ENCODE measurements at regions not wholly inside any gene's neighbourhood (a gene's known extent, or its start where the extent isn't known, plus 50 kb on each side); places are given as distances from the start of the nearest gene placed in this dataset.
"Not testable (repeated sequence)": the region's sequence is repeated elsewhere in the genome, so short reads cannot be mapped to it uniquely, and the experiment has no call there.

DNA sequence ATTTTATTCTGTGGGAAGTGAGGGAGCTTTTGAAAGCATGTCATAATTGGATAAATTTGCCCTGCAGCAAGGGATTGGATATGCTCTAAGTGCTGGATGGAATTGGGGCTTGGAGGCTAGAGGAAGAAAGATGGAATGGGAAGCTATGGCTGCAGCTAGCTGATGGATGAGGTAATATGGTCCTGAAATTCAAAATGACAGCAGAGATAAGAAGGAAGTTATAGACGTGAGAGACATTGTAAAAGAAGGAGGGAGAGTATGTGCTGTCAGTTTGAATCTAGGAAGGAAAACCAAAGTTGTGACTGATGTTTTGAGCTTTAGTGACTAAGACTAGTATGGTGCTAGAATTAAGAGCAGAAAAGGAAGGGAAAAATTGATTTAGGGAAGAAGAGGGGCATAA, 299.9 kb upstream of the SPAG17 start:
- TF ChIP-seq, protein P1, sequence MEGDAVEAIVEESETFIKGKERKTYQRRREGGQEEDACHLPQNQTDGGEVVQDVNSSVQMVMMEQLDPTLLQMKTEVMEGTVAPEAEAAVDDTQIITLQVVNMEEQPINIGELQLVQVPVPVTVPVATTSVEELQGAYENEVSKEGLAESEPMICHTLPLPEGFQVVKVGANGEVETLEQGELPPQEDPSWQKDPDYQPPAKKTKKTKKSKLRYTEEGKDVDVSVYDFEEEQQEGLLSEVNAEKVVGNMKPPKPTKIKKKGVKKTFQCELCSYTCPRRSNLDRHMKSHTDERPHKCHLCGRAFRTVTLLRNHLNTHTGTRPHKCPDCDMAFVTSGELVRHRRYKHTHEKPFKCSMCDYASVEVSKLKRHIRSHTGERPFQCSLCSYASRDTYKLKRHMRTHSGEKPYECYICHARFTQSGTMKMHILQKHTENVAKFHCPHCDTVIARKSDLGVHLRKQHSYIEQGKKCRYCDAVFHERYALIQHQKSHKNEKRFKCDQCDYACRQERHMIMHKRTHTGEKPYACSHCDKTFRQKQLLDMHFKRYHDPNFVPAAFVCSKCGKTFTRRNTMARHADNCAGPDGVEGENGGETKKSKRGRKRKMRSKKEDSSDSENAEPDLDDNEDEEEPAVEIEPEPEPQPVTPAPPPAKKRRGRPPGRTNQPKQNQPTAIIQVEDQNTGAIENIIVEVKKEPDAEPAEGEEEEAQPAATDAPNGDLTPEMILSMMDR (IDR thresholded peaks at IDR 0.05), result no peak
- Histone ChIP-seq H3K27ac (no peak overlapping the region), H3K9me3 (no peaks in the 10 kb centered on the region), H3K27me3 (no peaks in the 10 kb centered on the region), H3K4me3 (no peak overlapping the region), H3K9ac (ENCODE audit: low read depth in 2 of 2, low read length in 2 of 2) (no peak overlapping the region), H3K36me3 (no peaks in the 10 kb centered on the region), H3K4me1 (no peaks in the 10 kb centered on the region)
- intact Hi-C loops (cut with DNase I), result no loop called here
- DNase-seq, result no peak

DNA sequence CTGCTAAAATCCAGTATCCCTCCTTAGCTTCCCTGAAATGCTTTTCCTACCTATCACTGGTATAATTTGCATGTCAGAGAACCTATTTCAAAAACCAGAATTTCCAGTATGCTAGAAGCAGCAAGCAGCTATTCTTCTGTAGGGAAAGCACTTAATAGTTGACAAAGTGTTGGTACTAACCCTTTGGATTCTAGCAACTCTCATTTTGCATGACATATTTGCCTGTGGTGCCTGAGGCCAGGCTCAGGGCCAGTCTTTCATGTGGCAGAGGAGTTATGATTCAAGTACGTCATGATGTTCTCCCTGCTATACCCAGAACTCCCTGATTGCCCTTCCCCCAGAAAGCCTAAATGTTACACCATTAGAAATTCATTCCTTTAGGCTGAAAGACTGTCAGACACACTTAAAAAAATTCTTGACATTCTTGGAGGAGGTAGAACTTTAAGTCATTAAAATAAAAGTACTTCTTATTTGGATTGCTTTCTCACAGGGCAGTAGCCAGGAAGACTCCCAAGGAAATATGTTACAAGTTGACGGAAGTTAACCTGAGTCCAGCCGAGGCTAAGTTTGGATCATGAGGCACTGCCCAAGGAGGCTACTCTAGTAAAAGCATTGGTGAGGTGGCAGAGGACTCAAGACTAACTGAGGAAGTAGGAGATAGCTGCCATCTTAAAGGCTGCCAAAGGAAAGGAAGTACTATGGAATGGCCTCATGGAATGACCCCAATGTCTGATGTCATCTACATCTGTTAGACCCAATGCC, 298.4 kb upstream of the SPAG17 start:
- Histone ChIP-seq H3K27me3 (no peaks in the 10 kb centered on the region), H3K4me3 (no peak overlapping the region), H3K36me3 (no peaks in the 10 kb centered on the region), H3K9me3 (no peaks in the 10 kb centered on the region), H3K9ac (ENCODE audit: low read depth in 2 of 2, low read length in 2 of 2) (no peak overlapping the region), H3K4me1 (no peaks in the 10 kb centered on the region), H3K27ac (no peak overlapping the region)
- intact Hi-C loops (cut with DNase I), result no loop called here
- no peak for DNase-seq
- TF ChIP-seq, protein P1 (IDR thresholded peaks at IDR 0.05), result no peak

DNA sequence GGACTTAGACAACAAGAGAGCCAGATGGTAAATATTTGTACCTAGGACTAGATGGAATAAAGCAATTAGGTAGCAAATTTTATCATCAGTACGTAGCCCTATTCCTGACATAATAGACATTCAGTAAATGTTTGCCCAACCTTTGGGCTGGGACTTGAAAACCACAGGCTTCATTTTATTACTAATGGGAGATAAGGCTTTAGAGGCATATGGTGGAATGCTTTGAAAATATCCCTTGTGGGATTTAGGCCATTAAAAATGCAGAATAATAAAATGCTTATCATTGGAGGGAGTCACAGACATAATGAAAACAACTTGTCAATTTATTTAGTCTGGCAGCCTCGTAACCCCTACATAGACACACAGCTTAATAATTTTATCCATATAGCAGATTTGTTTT, 296.1 kb upstream of the SPAG17 start:
- no peak for DNase-seq
- Histone ChIP-seq H3K4me1 (no peaks in the 10 kb centered on the region), H3K9me3 (no peaks in the 10 kb centered on the region), H3K9ac (ENCODE audit: low read depth in 2 of 2, low read length in 2 of 2) (no peak overlapping the region), H3K27me3 (no peaks in the 10 kb centered on the region), H3K36me3 (no peaks in the 10 kb centered on the region), H3K27ac (no peak overlapping the region), H3K4me3 (no peak overlapping the region)
- TF ChIP-seq, protein P1 (IDR thresholded peaks at IDR 0.05), result no peak
- intact Hi-C loops (cut with DNase I), result no loop called here

DNA sequence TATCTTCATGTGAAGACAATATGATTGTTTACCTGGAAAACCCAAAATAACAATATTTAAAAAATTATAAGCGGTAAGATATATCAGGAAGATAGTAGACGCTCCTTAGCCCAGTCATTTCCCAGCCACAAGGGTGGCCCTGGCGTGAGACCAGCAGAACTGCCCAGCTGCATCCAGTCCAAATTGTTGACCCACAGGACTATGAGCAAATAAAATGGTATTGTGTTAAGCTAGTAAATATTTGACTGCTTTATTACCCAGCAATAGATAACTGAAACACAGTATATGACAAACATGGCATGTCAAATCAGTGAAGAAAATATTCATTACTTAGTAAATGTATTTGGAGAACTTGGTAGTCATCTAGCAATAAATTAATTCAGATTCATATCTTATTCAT, 294.3 kb upstream of the SPAG17 start:
- no peaks in the 10 kb centered on the region for H3K36me3 ChIP-seq
- H3K27me3 ChIP-seq, result no peaks in the 10 kb centered on the region
- H3K4me1 ChIP-seq, result no peaks in the 10 kb centered on the region
- no peak for DNase-seq
- no peak overlapping the region for H3K9ac ChIP-seq (ENCODE audit: low read depth in 2 of 2, low read length in 2 of 2)
- no peak overlapping the region for H3K27ac ChIP-seq
- TF ChIP-seq, protein P1 (IDR thresholded peaks at IDR 0.05), result no peak
- no peaks in the 10 kb centered on the region for H3K9me3 ChIP-seq
- intact Hi-C loops (cut with DNase I), result no loop called here
- H3K4me3 ChIP-seq, result no peak overlapping the region

DNA sequence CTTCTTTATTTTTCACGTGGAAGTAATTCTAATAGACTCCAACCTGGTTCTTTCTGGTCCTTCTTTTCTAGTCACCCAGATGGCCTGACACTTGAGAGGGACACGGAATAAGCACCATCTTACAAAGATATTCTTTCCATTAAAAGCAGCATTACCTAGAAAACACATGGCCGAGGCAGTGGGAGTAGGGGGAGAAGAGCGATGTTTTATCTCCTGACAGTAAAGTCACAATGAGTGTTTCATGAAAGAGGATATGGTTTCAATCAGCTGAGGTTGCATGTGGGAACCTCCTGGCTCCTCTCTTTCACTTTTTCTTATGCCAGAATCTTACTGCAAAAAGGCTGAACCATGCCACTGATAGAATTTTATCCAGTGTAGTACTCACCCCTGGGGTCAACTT, 288.8 kb upstream of the SPAG17 start:
- no peak overlapping the region for H3K27ac ChIP-seq
- no peak overlapping the region for H3K4me3 ChIP-seq
- DNase-seq, result no peak
- no peaks in the 10 kb centered on the region for H3K27me3 ChIP-seq
- H3K36me3 ChIP-seq, result no peaks in the 10 kb centered on the region
- H3K9ac ChIP-seq (ENCODE audit: low read depth in 2 of 2, low read length in 2 of 2), result no peak overlapping the region
- no peaks in the 10 kb centered on the region for H3K4me1 ChIP-seq
- TF ChIP-seq, protein P1 (IDR thresholded peaks at IDR 0.05), result no peak
- intact Hi-C loops (cut with DNase I), result no loop called here
- no peaks in the 10 kb centered on the region for H3K9me3 ChIP-seq

DNA sequence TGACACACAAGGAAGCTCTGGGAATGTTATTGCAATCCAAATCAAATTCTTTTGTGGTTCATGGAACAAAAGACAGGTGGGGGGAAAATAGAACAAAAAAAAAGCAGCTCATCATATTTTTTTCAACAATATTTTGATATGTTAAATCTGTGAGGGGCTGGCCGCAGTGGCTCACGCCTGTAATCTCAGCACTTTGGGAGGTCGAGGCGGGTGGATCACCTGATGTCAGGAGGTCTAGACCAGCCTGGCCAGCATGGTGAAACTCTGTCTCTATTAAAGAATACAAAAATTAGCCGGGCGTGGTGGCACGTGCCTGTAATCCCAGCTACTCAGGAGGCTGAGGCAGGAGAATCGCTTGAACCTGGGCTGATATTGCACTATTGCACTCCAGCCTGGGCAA, 279.4 kb upstream of the SPAG17 start:
- DNase-seq; H3K9ac ChIP-seq (ENCODE audit: low read depth in 2 of 2, low read length in 2 of 2); H3K27ac ChIP-seq; H3K4me3 ChIP-seq; H3K4me1 ChIP-seq; H3K36me3 ChIP-seq; H3K27me3 ChIP-seq; intact Hi-C loops (cut with DNase I); H3K9me3 ChIP-seq: not testable (repeated sequence)
